A673 (cell line): ENCODE measurements at regions not wholly inside any gene's neighbourhood (a gene's known extent, or its start where the extent isn't known, plus 50 kb on each side); places are given as distances from the start of the nearest gene placed in this dataset.

ENCODE experiments used
- BruUV-seq: library from RNA; stranded (reverse); fragments of 400-500 nt; replicated peaks from 2 replicates; lab custom pipeline; 2021; lab: Mats Ljungman, UMichigan
- CTCF ChIA-PET: fragments of 300-600 bp; sonication (Branson Sonifier 250); formaldehyde crosslinking; loops from one replicate; lab custom pipeline; 2022; ENCODE audit warnings: antibody characterized with exemption; lab: Charles Lee
- POLR2A ChIA-PET: fragments of 300-600 bp; sonication (Branson Sonifier 250); formaldehyde crosslinking; loops from one replicate; lab custom pipeline; 2022; ENCODE audit warnings: antibody characterized with exemption; ENCODE audit not compliant: low non-redundant PET; lab: Charles Lee
- DNase-seq: peaks from one replicate; pipeline ENCODE4 v3.0.0-alpha.2; 2015; ENCODE audit warnings: low spot score
- H3K27ac ChIP-seq: fragments of 200-600 bp; sonication (generic); 2 replicates; pipeline ENCODE4 v1.5.1; 2016; ENCODE audit warnings: mixed run types, low read depth, mild to moderate bottlenecking, mixed read lengths, antibody characterized with exemption, low read length; ENCODE audit not compliant: poor library complexity, severe bottlenecking
- H3K27me3 ChIP-seq: fragments of 200-600 bp; sonication (generic); replicated peaks from 2 replicates; pipeline ENCODE4 v1.6.1; 2017; ENCODE audit warnings: mixed run types, low read depth, mild to moderate bottlenecking, mixed read lengths, antibody characterized with exemption, low read length; ENCODE audit not compliant: insufficient read depth, poor library complexity
- H3K36me3 ChIP-seq: fragments of 200-600 bp; sonication (generic); 2 replicates; pipeline ENCODE4 v1.6.1; 2016; ENCODE audit warnings: mixed run types, mild to moderate bottlenecking, mixed read lengths, antibody characterized with exemption, low read length; ENCODE audit not compliant: insufficient read depth, poor library complexity, severe bottlenecking
- H3K4me1 ChIP-seq: fragments of 200-600 bp; sonication (generic); 2 replicates; pipeline ENCODE4 v1.6.1; 2017; ENCODE audit warnings: mixed run types, mild to moderate bottlenecking, mixed read lengths, antibody characterized with exemption, low read length; ENCODE audit not compliant: insufficient read depth, poor library complexity, severe bottlenecking
- H3K4me3 ChIP-seq: fragments of 200-600 bp; sonication (generic); 2 replicates; pipeline ENCODE4 v1.5.1; 2016; ENCODE audit warnings: low read depth, mixed run types, mild to moderate bottlenecking, mixed read lengths, low read length; ENCODE audit not compliant: poor library complexity, severe bottlenecking
- H3K9me3 ChIP-seq: fragments of 200-600 bp; sonication (generic); 2 replicates; pipeline ENCODE4 v1.6.1; 2016; ENCODE audit warnings: mixed run types, low read depth, mild to moderate bottlenecking, mixed read lengths, antibody characterized with exemption, low read length; ENCODE audit not compliant: poor library complexity, severe bottlenecking
- CTCF ChIP-seq: fragments of 300-800, 200-600 bp; sonication (generic); conservative IDR thresholded peaks from 2 replicates; pipeline ENCODE4 v1.5.1; 2017; ENCODE audit warnings: low read depth, mild to moderate bottlenecking, antibody characterized with exemption, low read length, moderate library complexity, mixed read lengths
- EZH2 ChIP-seq: fragments of 200-600 bp; sonication (generic); IDR thresholded peaks from 2 replicates; pipeline ENCODE4 v1.6.1; 2017; ENCODE audit warnings: borderline replicate concordance, low read depth, mild to moderate bottlenecking, mixed read lengths, antibody characterized with exemption, low read length; ENCODE audit not compliant: poor library complexity, severe bottlenecking
- intact Hi-C: fragments of 100-400 bp; cut with micrococcal nuclease; formaldehyde crosslinking; loops from one replicate; pipeline ENCODE4 v1.10.0; 2022; ENCODE audit not compliant: unreplicated experiment

DNA sequence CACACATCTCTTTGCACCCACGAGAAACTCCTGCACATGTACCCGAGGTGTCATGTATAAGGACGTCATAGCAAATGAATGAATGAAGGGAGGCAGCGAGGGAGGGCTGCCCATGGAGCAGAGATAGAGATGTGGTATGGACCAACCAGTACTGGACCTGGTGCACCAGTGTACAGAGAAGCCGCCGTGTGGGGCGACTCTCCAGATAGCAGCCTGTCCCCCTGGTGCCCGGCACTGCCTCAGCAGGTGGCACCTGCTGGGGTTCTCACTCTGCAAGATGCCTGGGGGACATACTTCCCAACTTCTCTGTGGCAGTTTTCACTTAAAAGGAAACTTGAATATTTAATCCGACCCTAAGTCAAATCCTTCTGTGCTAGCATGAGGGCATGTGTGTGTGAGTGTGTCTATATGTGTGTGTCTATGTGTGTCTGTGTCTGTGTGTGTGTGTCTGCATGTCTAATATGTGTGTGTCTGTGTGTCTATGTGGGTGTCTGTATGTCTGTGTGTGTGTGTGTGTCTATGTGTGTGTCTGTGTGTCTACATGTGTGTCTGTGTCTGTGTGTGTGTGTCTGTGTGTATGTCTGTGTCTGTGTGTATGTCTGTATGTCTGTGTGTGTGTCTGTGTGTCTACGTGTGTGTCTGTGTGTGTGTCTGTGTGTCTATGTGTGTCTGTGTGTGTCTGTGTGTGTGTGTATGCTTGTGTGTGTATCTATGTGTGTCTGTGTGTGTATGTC is 132.0 kb downstream of the RNASET2 start:
- Histone ChIP-seq H3K9me3 (no peaks in the 10 kb centered on the region), H3K36me3 (no peaks in the 10 kb centered on the region), H3K27ac (no peak overlapping the region), H3K4me3 (no peak overlapping the region), H3K4me1 (no peaks in the 10 kb centered on the region), H3K27me3 (peaks cover 8% of the 10 kb centered on the region)
- TF ChIP-seq CTCF (no peak), EZH2 (no peak)
- CTCF ChIA-PET, result no interaction called here
- POLR2A ChIA-PET, result no interaction called here
- DNase-seq, result no peak
- no TSS peak for BruUV-seq
- intact Hi-C loops, result no loop called here

- no peak for TF ChIP-seq EZH2
- no peak for TF ChIP-seq CTCF
- no peak overlapping the region for H3K27ac ChIP-seq
- no peaks in the 10 kb centered on the region for H3K36me3 ChIP-seq
- intact Hi-C loops, result no loop called here
- CTCF ChIA-PET, result no interaction called here
- peaks cover 21% of the 10 kb centered on the region for H3K27me3 ChIP-seq
- H3K4me3 ChIP-seq, result no peak overlapping the region
- POLR2A ChIA-PET, result no interaction called here
- H3K4me1 ChIP-seq, result no peaks in the 10 kb centered on the region
- no TSS peak for BruUV-seq
- no peaks in the 10 kb centered on the region for H3K9me3 ChIP-seq
- DNase-seq, result no peak
Observed at GRCh38 chr6:166822609-166823008, 133.7 kb downstream of the RNASET2 start.

- intact Hi-C loops, result no loop called here
- DNase-seq, result no peak
- no peaks in the 10 kb centered on the region for H3K4me1 ChIP-seq
- H3K27ac ChIP-seq, result no peak overlapping the region
- no peak overlapping the region for H3K4me3 ChIP-seq
- ChIA-PET POLR2A (no interaction called here), CTCF (no interaction called here)
- no peaks in the 10 kb centered on the region for H3K36me3 ChIP-seq
- H3K9me3 ChIP-seq, result no peaks in the 10 kb centered on the region
- no peak for TF ChIP-seq EZH2
- no TSS peak for BruUV-seq
- H3K27me3 ChIP-seq, result peaks cover 21% of the 10 kb centered on the region
Observed at GRCh38 chr6:166820483-166820882, 135.9 kb downstream of the RNASET2 start.

DNA sequence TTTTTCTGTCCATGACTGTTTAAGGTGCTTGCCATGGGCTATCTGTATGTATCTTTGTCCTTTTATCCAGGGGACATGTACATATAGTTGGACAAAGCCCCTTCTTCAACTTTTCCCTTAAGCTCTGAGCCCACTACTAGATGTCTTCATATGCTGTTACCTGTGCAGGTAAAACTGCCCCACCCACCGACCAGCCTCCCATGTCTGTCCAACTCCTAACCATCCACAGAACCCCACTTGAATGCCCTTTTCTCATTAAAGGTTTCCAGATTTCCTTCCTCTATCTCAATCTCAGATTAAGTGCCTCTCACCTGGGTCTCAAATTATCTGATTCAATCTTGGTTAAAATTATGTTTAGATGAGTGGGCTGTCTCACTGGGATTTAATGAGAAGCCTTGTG is 136.3 kb downstream of the RNASET2 start:
- no peak overlapping the region for H3K27ac ChIP-seq
- no peak overlapping the region for H3K4me3 ChIP-seq
- peaks cover 21% of the 10 kb centered on the region for H3K27me3 ChIP-seq
- no peak for TF ChIP-seq CTCF
- TF ChIP-seq EZH2, result no peak
- no peak for DNase-seq
- H3K9me3 ChIP-seq, result no peaks in the 10 kb centered on the region
- ChIA-PET CTCF (no interaction called here), POLR2A (no interaction called here)
- BruUV-seq, result no TSS peak
- intact Hi-C loops, result no loop called here
- H3K36me3 ChIP-seq, result no peaks in the 10 kb centered on the region
- no peaks in the 10 kb centered on the region for H3K4me1 ChIP-seq
